ENCODE measurements at regions not wholly inside any gene's neighbourhood (a gene's known extent, or its start where the extent isn't known, plus 50 kb on each side); places are given as distances from the start of the nearest gene placed in this dataset.

- TF ChIP-seq CTCF (IDR thresholded peaks at IDR 0.05) (no peak), POLR2AphosphoS5 (IDR thresholded peaks at IDR 0.05) (no peak), POLR2A (IDR thresholded peaks at IDR 0.05) (no peak)
These were observed 659.9 kb downstream of the UQCRFS1 start for GRCh38 chr19:28553005-28553404.
